Ecto neural progenitor cell (in vitro differentiated cells): ENCODE measurements at regions not wholly inside any gene's neighbourhood (a gene's known extent, or its start where the extent isn't known, plus 50 kb on each side); places are given as distances from the start of the nearest gene placed in this dataset.

Source experiments
- DNase-seq: peaks from one replicate; pipeline ENCODE4 v3.0.0-alpha.2; 2018; ENCODE audit warnings: low spot score

DNA sequence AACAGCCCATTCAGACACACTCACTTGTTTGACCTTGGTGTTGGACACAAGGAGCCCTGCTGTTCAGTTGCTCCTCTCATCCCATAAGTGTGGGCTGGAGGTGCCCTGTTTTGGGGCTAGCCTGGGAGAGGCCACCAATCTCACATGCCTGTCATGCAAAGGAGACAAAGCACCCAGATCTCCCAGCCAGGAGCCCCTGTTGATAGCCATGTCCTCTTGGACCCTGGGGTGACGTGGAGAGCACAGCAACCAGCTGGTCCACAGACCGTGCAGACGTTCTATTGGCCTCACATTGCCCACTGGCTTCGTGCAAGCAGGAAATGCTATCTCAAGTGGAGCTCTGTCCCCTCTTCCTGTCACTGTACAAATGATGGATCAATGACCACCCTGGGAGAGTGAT, 240.8 kb downstream of the RPS24 start:
- no peak for DNase-seq

DNA sequence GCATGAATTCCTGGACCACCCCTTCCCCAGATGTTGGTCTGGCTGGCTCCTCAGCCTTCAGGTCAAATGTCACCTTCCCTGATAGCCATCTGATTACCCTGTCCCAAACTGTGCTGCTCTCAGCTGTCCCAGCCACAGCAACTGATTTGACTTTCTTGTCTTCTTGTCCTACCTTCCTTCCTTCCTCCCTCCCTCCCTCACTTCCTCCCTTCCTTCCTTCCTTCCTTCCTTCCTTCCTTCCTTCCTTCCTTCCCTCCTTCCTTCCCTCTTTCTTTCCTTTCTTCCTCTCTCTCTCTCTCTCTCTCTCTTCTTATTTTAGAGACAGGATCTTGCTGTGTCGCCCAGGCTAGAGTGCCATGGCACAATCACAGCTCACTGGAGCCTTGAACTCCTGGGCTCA, 242.5 kb downstream of the RPS24 start:
- no peak for DNase-seq

DNA sequence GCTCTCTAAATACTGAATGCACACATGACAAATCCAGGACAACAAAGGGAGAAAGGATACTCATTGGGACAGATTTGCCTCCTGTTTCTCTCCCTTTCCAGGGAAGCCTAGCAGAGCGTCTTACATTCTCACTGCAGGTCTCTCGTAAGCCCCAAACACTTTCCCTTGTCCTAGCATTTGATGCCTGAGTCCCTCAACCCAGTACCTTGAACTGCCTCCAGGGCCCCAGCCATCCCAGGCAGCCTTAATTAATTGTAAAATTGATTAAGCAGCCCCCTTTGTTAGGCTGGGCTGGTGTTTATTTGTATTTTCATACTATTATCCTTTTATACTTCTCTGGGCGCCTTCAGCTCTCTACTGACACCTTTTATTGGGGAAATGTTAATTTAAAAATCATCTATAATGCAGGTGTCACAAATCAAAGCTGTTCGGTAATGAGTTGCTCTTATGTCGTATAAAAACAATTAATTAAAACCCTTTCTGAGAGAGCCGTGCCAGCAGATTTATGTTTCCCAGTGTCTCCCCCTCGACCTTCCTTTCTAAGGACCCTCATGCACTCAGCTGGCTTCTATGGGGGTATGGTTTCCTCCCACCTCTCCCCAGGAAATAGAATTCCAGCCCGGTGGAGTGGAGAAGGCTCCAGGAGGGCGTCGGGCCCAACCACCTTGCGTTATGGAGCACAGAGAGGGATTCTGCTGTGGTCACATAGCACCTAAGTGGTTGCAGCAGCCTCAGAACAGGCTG, 243.8 kb downstream of the RPS24 start:
- no peak for DNase-seq

DNA sequence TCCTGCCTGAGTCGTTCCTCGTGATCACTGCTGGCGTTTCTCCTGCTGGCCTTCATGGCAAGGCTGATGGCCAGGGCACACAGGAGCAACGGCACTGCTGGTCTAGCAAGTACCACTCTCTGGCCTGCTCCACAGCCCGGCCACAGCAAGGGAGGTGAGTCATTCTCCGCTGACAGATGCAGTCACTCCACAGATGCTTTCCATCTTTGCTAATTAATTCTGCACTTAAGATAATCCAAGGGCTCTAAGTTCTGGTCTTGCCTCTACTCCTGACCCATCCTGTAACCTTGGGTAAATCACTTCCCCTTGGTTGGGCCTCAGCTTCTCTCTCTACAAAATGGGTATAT, 244.4 kb downstream of the RPS24 start:
- no peak for DNase-seq

DNA sequence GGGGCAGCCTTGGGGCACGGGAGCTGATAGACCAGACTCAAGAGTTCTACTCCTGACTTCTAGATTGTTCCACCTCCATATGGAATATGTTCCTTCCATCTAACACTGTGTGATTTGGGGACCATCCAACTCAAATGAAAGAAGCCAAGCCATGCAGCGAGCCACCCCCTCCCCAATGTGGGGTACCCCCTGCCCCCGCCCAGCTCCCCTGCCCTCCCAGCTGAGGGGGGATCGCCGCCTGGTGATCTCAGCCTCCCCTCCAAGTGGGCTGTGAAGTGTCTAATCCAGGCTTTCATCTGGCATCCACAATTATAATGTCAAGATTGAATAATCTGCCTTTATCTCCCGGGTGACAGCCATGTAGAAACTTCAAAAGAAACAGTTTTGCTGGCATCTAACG, 246.1 kb downstream of the RPS24 start:
- DNase-seq = no peak

DNA sequence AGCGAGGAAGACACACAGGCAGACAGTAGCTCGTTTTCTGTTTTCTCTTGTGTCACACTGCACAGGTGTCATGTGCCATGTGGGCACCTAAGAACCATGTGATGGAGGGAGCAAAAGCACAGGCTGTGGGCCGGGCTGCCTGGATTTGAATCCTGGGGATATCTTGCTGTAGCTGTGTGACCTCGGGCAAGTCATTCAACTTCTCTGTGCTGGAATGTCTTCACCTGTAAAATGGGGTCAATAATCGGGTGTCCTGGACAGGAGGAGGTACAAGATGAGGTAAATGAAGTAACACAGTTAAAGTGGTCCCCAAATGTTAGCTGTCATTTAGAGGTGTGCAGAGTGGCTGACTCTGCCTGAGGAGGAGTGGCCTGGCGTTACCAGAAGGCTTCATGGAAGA, 246.9 kb downstream of the RPS24 start:
- DNase-seq = no peak

DNA sequence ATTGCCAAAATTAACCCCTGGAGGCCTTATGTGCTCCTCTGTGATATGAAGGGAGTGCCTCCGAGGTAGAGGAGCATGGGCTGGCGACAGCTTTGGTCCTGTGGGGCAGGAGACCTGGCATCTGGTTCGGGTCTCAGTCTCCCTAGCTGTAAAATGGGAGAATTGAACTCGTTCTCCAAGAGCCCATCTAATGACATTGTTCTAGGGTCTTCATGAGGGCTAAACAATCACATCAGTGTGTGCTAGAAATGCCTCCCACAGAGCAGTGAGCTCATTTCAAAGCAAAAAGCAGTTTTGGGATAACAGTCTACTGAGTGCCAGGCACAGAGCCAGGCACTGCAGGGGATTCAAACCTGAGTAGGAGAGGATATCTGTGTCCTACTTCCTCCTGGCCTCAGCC, 248.0 kb downstream of the RPS24 start:
- no peak for DNase-seq

DNA sequence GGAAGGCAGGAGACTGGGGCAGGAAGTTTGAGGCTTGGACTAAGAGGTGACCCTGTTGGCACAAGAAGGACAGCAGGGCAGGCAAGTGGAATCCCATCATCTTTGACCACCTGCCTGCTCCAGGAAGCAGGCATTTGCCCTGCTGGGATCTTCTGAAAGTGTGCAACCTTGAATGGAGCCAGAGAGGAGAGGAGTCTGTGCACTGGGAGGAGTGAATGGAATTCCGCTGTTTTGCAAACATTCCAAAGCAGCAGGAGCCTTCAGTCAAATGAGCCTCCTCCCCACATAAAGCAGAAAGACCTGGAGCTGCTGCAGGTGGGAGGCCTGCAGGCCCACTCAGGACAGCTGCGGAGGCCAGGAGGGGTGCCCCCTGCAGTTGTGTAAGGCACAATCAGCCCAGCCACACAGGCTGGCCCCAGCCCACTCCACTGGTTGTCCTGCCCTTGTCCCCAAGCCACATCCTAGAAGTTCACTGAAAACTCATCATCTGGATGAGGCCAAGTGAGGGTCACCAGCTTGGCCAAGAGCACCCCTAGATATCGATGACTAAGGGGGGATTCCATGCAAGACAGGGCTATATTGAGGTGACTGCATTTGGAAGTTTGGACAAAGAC, 249.5 kb downstream of the RPS24 start:
- DNase-seq = no peak

DNA sequence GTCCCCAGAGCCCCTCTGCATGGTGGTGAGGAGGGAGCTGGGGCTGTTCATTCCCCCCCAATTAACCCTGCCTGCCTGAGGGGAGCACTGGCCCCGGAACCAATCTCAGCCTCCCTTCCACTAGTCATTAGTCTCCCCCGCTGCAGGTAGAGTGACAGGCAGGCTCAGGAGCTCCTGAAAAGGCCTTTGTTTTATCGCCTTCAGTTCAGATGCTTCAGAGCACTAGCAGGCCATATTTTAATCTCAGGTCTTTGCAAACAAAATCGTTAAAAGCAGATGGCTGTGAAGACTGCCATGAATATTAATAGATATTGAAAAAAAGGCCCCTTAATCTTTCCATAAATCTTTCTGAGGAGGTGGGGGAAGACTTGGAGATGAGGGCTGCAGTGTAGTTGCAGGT, 250.7 kb downstream of the RPS24 start:
- no peak for DNase-seq

DNA sequence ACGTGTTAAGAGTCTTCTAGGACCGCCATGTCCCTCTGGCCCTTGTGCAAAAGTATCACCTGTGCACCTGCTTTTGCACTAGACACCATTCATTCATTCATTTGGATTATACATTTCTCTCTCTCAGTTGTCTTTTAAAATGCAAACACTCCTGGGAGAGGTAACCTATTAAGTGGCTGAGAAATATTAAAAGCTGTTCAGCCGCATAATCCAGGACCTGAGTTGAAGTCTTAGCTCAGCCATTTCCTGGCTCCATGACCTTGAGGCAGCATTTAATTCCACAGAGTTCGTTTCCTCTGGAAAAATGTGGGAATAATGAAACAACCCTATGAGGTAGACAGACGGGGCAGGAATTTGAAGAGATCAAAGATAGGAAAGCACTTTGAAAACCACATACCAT, 251.6 kb downstream of the RPS24 start:
- no peak for DNase-seq

DNA sequence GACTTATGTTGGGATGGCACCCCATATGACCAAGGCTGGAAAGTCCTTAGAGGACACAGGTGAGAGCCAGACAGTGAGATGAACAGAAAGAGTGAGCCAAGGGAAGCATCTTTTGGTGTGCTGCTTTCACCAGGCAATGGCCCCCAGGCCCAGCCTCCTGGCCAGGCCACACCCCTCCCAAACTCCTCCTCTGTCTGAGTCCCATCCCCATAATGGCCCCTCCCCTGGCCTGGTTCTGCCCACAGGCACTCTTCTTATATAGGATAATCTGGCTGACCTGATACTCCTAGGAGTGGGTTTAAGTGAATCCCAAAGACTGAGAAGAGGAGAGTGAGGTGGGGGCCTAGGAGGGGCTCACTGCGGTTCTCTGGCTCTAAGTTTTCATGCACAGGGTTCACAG, 252.5 kb downstream of the RPS24 start:
- DNase-seq = peak; percentile 75

DNA sequence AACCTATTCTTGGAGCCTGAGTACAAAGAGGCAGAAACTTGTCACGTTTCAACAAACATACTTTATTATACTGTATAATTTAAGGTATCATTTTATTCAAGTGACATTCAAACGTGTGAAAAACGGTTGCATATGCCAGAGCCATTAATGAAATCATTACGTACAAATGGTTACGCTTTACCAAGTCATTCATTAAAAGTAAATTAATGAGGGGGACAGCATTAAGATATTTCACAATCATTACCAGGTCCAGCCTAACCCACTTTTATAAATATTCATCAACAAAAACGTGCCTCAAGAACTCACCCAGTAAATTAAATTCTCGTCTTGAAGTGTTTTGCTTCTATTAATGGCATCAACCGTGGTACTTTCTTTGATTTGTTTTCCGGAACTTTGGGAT, 253.0 kb downstream of the RPS24 start:
- no peak for DNase-seq

DNA sequence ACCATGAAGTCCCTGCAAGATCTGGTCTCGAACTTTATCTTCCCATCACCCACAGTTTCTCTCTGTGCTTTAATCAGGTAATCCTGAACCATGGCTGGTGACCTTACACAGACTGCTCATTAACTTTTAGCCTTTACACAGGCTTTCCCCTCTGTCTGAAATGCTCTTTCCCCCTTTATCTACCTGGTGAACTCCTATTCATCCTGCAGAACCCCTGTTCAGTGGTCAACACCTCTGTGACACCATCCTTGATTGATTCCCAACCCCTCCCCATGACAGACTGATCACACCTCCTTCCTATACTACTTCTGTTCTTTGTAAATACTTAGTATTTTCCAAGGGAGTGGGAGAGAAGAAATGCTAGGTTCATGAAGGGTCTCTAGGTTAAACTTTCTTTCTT, 254.0 kb downstream of the RPS24 start:
- DNase-seq = no peak

DNA sequence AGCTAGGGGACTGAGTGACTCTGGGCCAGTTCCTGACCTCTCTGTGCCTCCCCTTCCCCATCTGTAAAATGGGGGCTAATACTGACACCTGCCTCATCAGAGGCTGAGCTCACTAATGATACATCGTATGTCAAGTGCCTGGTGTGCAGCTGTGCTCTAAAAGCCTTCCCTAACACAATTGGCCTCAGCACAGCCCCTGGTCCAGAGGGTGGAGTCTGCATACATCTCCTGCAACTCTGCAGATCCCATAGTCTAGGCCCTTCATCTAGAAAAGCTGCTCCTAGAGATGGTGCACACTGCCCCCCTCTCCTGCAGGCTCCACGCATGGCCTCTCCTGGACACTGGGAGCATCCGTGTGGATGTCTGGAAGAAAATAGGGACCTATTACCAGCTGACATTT, 255.0 kb downstream of the RPS24 start:
- no peak for DNase-seq

DNA sequence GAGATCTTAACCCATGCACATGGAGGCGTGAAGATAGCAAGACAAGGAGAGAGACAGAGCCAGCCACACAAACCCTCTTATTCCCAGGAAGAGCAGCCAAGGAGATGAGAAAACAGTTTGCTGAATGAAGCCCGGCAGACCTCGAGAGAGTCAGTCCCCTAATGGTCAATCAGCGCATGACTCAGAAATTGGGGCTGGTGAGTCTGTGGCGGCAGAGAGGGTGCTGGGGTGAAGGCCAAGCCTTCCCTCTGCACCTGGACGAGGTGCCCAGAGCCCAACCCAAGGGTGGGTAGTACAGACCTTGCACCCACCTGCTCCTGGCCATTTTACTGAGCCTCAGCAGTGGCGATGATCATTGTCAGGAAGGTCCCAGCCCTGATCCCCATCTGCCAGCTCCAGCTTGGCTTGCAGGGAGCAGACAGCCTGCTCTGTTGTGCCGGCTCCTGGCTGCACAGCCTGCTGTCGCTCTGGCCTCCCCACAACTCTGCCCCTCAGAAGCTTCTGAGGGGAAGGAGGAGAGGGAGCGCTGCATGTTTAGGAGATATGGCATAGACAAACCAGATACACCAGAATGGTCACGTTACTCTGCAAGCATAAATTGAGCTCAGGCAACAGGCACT, 256.6 kb downstream of the RPS24 start:
- no peak for DNase-seq

DNA sequence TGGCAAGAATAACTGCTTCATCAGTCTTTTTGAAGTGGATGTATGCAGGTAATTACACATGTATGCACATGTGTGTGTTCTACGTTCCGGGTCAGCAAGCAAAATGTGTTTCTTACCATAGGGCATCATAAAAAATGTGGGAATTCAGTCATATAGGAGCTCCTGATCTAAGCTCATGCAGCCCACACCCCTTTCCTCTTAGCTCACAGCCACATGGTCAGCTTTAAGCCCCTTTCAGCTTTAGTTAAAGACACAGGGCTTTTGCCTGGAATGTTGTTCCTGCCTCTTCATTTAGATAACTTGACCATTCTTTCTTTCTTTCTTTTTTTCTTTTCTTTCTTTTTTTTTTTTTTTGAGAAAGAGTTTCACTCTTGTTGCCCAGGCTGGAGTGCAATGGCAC, 258.1 kb downstream of the RPS24 start:
- DNase-seq = no peak

DNA sequence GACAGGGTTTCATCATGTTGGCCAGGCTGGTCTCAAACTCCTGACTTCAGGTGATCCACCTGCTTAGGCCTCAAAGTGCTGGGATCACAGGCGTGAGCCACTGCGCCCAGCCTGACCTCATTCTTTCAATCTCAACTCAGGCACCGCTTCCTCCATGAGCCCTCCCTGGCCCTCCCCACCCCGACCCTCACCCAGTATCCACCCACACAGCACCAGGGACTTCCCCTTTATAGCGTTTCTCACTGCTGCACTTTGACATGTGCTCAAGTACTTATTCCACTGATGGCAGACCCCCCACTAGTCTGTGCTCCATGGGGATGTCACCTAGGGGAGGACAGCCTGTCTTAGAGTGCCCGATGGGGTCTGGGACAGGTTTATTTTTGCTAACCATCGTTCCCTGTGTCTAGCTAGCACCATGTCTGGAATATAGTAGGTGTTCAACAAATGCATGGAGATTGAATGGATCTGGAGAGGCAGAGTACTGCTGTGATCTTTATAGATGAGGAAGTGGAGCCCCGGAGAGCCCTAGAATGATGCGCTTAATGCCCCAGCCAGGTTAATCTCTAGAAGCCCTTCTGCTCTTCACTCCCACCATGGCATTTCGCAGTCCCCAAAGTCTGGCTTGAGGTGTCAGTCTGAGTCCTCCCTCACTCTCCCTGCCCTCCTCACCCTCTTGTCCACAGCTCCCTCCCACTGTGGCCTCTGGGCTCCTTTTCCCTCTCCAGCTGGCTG, 258.8 kb downstream of the RPS24 start:
- DNase-seq = no peak

DNA sequence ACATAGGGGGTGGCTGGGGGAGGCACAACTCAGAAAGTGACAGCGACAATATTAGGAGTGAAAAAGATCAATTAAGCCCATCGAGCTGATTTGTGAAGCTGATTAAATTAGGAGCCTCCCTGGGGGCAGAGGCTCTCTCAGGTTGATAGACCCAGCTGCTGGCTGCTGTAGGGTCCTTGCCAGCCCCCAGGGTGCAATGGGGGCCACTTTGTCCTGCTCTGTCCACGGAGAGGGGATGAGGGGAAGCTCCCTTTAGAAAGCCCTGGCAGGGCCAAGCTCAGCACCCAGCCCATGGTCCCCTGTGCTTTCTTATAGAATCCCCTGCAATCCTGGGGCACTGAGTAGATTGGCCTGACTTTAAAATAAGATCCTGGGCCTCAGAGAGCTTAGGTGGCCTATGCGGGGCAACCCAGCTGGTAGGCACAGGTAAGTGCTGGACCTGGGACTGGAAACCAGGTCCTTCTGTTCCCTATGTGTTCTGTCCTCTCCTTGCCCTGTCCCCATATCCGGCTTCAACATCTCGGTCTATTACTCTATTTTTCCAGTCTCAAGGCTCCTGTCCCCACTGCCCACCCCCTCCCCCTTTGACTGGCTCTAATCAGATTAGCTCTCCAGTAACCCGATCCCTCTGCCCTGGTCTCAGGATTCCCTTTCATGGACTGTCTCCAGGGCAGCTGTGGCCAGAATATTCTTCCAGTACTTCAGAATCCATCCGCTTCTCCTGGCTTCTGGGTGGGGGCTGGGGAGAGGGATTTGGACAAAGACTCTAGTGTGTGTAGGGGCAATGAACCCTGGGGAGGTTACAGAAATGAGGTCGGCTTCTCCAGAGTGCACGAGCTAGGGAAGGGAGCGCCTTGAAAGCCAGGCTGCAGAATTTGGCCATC, 259.6 kb downstream of the RPS24 start:
- DNase-seq = peak; percentile 87

DNA sequence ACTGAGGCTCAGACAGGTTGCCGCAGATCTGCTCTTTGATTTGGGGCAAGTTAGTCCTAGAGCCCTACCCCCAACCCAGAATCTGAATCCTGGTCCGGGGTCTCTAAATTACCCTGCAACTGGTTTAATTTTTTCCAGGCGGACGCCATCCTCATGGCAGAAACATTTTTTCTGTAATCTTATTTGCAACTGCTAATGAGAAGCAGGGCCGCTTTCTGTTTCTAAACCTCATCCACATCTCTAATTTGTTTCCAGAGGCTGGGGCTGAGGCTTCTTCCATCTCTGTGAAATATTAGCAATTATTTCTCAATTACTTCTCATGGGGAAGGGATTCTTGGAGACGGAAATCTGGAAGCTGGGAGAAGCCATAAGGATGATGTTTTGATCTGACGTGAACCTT, 261.6 kb downstream of the RPS24 start:
- no peak for DNase-seq

DNA sequence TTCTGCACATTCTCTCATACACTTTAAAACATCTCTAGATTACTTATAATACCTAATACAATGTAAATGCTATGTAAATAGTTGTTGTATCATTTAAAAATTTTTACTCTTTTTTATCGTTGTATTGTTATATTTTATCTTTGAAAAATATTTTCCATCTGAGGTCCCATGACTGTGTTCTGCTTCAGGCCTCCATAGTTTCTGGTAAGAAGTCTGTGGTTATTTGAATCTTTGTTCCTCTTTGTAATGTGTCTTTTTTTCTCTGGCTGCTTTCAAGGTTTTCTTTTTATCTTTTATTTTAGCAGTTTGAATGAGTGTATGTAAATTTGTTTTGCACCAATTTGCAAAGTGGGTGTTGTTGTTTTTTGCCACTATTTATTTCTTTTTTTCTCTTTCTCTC, 263.1 kb downstream of the RPS24 start:
- no peak for DNase-seq

DNA sequence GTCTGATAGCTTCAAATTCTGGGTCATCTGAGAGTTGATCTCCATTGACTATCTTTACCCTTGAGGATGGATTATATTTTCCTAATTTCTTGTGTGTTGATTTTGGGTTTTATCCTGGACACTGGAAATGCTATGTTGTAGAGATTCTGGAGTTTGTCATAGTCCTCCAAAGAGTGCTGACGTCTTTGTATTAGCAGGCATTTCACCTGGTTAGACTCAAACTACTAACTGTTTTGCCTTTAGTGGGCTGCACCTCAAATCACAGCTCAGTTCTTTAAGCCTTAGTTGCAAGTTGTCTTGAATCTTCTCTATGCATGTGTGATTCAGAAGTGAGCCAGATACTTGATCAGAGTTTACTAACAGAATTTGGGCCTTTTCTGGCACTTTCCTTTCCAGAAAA, 264.3 kb downstream of the RPS24 start:
- DNase-seq = no peak

DNA sequence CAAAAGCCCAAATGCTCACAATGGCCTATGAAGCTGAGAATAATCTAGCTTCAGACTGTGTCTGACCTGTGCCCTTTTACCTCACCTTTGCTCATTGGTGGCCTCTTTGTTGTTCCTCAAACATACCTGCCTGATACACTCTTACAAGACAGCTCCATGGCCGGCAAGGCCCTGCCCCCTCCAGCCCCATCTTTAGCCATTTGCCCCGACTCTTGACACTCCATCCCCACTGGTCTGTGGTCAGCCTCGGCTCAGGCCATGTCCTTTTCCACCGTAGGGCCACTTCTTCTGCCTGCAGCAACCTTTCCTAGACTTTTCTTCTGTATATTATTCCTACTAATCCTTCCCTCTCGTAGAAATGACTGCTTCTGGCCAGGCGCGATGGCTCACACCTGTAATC, 265.2 kb downstream of the RPS24 start:
- DNase-seq = no peak
